HG02852 (cell line): ENCODE measurements at regions not wholly inside any gene's neighbourhood (a gene's known extent, or its start where the extent isn't known, plus 50 kb on each side); places are given as distances from the start of the nearest gene placed in this dataset.
"Not testable (repeated sequence)": the region's sequence is repeated elsewhere in the genome, so short reads cannot be mapped to it uniquely, and the experiment has no call there.

Source experiments
- ATAC-seq: cut with Tn5 transposase; IDR thresholded peaks from one replicate; pipeline ENCODE4 v1.9.1; 2021; ENCODE audit warnings: mild to moderate bottlenecking, moderate library complexity; ENCODE audit not compliant: unreplicated experiment

DNA sequence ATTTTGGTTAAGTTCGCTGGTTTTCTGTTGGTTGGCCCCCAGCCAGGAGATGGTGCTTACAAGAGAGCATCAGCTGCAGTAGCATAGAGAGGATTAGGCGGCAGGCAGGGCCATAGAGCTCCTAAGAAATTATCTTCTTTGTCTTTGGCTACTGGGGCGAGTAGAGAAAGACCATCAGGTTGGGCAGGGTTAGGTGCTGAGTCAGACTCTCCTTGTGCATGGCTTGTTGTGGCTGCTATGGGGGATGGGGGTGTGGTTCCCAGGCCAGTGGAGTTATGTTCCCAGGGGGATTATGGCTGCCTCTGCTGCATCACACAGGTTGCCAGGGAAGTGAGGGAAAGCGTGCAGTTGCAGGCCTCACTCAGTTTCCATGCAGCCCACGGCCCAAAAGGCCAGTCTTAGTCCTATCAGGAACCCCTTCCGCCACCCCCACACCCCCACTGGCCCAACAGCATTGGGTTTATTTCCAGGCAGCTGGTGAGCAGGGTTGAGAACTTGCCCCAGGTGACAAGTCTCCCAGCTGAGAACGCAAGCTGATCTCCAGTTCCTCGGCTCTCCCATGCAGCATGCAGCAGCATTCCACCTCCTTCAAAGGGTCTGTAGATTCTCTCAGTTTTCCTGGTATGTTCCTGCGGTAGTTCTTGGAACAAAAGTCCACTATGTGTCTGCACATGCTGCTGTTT is 243.7 kb downstream of the UTRN start:
- ATAC-seq = no peak

DNA sequence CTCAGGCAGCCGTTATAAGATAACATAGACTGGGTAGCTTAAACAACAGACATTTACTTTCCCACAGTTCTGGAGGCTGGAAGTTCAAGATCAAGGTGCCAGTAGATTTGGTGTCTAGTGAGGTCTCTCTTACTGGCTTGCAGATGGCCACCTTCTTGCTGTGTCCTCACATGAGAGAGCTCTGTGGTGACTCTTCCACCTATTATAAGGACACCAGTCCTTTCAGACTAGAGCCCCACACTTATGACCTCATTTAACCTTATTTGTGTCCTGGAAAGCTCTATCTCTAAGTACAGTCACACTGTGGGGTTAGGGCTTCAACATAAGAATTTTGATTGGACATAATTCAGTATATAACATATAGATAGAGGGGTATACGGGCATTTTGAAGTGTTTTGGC is 245.0 kb downstream of the UTRN start:
- ATAC-seq = no peak

DNA sequence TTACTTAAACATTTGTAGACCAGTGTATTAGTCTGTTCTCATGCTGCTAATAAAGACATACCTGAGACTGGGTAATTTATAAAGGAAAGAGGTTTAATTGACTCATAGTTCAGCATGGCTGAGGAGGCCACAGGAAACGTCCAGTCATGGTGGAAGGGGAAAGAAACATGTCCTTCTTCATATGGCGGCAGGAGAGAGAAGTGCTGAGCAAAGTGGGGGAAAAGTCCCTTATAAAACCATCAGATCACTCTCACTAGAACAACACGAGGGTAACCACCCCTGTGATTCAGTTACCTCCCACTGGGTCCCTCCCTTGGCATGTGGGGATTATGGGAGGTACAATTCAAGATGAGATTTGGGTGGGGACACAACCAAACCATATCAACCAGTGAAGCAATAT is 247.1 kb downstream of the UTRN start:
- ATAC-seq = not testable (repeated sequence)

DNA sequence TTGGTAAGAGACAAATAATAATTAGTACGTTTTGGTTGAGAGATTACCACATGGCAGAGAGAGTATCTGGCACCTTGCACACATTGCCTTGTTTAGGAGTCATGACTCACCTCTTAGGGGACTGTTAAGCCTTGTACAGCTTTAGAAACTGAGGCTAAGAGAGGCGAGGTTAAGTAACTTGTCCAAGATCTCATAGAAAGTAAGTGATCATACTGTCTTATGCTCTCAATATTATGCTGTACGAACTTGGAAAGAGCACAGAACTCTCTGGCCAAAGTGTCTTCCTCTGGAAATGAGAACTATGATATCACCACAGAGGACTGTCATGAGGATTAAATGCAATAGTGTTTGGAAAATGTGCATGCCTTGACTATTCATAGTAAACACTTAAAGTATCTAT is 249.0 kb downstream of the UTRN start:
- no peak for ATAC-seq

DNA sequence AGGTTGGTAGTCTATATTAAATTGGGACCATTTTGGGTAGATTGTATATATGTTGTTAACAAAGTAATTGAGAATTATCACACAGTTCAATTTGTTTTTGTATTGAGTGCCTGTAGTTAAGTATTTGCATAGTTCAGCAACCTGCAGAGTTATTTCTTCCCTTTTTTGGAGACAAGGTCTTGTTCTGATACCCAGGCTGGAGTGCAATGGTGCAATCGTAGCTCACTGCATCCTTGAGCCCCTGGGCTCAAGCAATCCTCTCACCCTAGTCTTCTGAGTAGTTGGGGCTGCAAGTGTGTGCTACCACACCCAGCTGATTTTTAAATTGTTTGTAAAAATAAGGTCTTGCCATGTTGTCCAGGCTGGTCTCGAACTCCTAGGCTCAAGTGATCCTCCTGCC is 250.5 kb downstream of the UTRN start:
- no peak for ATAC-seq

DNA sequence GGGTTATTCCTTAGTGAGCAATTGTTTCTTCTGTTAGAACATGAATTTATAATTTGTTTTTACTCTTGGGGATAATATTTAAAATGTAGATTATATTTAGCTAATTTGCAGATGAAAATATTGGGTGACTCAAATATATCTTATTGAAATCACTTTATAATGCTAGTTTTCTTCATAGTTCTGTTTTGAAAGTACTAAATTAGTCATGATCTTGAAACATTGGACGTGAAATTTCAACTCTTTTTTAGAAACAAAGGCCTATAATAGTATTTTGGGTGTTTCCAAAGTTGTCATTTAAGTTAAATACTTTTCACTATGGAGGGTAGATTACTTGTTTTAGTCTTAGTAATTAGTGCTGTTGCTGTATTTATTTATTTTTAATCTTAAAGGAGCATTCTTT is 250.9 kb downstream of the UTRN start:
- no peak for ATAC-seq

DNA sequence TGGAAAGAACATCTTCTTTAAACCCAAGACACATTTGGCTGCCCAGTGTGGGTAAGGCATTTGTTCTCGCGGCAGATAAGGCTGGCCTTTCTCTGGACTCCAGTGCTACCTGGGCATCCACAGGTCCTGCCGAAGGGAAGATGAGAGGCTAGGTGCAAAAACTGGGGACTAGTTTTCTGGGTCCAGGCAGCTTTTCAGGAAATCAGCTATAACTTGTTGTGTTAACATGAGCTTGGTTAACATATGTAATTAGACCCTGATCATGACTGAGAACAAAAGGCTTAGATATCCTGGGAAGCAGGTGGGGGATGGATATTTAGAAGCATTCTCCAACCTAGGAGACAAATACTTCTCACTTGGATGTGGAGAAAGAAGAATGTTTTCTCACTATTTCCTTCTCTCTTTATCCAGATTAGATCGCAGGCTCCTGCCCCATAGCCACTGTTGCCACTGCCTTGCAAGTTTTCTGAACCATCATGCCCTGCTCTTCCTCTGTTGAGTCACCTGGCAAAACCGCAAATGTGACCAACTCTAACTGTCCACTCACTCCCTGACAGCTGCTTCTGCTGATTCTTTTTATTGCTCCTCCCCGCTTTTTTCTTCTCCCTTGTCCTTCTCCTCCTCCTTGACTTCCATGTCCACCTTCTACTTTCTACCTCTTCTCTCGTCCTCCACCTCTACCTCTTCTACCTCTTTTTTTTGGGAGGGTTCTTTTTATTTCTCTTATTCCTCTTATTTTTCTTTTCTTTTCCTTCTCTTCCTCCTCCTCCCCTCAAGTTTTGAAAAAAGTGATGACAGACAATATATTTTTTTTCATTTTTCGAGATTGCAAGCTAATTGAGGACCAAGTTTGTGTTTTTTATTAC is 258.1 kb downstream of the UTRN start:
- no peak for ATAC-seq

DNA sequence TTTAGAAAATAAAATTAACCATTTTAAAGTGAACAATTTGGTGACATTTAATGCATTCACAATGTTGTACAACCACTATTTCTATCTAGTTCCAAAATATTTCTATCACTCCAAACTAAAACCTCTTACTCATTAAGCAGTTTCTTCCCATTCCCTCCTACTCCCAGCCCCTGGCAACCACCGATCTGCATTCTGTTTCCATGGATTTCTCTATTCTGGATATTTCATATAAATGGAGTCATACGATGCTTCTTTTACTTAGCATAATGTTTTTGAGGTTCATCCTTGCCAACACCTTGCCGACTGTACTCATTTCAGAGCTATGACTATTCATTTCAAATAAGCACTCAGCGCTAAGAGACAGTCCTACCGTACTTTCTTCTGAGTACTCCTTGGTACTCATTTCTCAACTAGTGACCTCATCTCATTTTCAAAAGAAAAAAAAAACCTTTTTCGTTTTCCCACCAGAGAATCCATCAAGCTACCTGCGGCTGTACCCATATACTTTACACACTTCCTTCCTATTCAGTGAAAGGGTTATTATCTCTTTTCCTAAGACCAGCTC is 259.2 kb downstream of the UTRN start:
- peak; percentile 86 for ATAC-seq

DNA sequence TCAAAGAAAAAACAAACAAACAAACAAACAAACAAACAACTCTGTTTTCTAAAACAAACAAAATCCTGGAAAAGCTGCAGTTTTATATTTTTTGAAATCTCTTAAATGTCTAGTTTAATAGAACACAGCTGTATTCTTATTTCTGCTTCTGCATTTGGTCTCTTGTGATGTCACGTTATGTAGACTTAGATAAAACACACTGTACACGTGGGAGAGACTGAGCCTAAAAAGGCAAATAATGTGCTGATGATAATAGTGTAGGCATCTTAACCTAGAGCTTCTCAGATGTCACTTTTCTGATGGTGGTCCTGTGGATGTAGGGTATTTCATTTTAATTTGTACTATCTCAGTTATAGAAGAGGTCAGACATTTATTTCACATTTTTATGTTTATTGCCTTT is 261.7 kb downstream of the UTRN start:
- ATAC-seq = no peak

DNA sequence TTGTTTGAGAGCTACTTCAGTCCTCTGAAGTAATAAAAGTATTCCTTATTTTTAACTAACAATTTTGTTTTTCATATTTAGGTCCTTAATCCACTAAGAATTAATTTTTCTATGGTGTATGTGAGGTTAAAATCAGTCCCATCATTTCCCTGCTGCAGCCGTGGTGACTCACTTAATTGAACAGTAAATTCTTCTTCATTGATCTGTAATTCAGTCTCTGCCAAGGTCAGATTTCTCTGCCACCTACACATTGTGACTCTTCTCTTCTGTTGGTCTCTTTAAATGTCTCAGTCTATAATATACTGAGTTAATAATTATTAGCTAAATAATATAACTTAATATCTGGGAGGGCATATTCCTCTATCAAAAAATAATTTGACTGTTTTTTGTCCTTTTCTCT is 262.3 kb downstream of the UTRN start:
- no peak for ATAC-seq

DNA sequence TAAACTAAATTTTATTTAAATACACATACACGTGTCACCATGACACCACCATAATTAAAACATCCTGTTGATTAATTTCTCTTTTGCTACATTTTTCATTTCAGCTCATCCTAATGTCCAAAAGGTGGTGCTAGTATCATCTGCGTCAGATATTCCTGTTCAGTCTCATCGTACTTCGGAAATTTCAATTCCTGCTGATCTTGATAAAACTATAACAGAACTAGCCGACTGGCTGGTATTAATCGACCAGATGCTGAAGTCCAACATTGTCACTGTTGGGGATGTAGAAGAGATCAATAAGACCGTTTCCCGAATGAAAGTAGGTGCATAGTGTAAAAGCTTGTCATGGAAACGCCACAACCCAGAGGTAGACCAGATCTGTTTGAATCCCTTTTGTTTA is 263.4 kb downstream of the UTRN start:
- no peak for ATAC-seq

DNA sequence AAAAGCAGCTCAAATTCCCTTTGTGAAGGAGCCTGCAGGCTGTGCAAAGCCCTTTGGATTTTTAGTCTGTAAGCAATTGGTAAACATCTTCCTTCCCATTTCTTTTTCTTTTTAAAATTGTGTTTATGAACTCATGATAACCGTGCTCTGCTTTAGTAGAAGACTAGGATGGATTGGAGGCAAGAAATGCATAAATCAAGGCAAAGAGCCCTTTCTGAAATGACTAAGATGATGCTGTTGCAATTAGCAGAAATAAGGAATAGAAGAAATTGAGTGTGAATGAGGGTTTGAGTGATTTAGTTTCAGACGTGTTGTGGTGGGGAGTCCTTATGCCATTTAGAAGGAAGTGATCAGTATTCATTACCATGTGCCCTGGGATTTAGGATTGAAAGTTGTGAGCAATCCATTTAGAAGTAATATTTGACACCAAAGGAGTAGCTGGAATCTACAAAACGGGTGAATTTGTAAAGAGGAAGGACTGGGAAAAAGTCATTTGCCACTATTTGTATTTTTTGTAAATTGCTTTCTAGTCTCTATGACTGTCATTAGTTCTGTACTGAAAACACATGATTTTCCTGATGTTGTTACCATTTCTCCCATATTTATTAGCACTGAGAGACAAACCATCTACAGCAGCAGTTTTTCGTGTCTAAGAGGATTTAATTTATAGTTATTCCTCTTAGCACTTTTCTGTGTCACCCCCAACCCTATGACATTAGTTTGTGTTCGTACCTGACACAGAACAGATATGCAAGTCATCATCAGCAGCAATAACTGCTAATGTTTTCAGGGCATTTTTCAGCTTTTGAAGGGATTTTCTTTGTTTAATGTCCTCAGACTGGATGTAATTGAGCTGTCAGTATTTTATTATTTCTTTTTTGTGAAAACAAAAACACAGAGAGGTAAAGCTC is 265.0 kb downstream of the UTRN start:
- no peak for ATAC-seq

DNA sequence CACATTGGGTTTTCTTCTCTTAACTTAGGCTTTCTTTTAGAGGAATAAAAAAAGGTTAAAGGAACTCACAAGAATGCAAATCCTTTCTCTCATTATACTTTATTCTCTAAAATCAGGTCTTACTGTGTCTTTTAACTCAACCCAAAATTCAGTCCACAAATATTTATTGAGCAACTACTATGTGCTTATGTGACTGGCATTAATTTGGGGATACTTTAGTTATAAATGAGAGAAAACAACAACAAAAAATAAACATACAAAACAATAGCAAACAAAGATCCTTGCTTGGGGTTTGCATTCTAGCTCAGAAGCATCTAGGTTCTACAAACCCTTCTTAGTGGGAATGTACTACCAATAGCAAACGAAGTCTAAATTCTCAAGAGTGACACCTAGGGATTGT is 266.2 kb downstream of the UTRN start:
- ATAC-seq = no peak

DNA sequence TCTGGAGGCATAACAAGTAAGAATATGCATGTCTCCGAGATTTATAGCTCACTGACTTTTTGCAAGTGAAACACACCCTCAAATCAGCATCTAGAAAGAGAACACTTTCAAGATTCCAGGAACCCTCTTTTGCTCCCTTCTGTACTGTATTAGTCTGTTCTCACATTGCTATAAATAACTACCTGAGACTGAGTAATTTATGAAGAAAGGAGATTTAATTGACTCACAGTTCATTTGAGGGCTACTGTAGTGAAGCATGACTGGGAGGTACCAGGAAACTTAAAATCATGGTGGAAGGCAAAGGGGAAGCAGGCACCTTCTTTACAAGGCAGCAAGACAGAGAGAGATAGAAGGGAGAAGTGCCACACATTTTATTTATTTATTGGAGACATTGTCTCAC is 269.9 kb downstream of the UTRN start:
- no peak for ATAC-seq

DNA sequence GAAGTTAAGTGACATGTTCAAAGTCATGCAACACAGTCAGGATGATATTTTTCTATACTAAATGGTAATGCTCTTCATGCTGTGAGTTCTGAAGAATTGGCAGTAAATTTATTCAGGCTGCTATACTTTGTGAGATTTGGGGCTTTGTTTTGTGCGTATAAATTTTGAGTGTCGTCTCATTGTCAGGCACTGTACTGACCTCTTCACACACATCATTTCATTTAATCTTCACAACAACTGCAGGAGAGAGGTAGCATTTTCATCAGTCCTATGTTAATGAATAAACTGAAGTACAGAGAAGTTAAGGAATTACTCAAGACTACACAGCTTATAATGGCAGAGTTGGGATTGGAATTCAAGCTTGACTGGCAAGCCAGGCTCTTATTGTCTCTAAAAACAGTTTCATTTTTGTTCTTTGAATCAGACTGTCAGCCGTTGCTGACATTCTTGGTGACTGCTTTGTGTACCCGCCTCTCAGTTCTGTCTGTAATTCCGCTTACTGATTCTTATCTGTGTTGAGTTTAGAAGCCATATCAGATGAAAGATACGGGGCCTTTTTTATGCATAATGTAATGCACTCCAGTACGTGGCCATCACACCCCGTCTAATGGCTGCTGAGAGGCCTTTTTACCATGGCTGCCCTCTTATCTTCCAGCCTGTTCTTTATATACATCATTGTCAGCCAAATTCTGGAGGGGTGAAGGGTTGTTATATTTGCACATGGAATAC is 274.9 kb downstream of the UTRN start:
- no peak for ATAC-seq

DNA sequence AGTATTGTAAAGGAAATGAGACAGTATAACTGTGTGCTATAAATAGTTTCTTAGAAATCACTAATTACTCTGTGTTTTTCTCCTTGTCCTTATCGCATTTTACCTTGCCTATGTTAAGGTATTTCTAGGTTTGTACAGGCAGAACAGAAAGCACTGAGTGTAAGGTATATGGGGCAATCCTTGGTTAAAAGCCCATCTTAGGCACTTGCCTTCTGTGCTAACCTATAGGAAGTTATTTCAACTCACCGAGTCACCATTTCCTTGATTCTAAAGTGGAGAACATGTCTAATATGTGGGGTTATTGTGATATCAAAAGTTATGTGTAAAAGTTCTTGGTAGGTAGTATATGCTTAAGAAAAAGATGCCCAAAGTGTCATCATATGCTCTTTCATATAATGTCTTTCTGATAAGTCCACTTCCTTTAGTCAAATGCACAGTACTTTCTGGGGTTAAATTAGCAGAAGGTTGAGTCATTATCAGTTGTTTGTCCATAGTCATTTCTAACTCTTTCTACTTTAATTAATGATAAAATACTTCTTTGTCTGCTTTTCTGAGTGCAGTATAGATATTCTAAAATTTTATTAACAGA is 276.4 kb downstream of the UTRN start:
- no peak for ATAC-seq

DNA sequence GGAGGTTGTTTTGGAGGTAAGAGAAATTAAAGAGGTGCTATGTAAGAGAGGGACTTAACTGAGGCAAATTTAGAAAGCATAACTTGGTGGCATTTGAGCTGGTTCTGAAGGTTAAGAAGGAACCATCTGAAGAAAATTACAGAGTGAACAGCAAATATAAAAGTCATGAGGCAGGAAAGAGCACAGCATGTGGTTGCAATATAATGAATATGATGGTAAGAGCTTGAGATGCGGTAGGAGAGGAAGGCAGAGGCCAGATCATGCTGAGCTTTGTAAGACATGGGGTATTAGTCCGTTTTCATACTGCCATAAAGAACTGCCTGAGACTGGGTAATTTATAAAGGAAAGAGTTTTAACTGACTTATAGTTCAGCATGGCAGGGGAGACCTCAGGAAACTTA is 279.1 kb downstream of the UTRN start:
- ATAC-seq = no peak

DNA sequence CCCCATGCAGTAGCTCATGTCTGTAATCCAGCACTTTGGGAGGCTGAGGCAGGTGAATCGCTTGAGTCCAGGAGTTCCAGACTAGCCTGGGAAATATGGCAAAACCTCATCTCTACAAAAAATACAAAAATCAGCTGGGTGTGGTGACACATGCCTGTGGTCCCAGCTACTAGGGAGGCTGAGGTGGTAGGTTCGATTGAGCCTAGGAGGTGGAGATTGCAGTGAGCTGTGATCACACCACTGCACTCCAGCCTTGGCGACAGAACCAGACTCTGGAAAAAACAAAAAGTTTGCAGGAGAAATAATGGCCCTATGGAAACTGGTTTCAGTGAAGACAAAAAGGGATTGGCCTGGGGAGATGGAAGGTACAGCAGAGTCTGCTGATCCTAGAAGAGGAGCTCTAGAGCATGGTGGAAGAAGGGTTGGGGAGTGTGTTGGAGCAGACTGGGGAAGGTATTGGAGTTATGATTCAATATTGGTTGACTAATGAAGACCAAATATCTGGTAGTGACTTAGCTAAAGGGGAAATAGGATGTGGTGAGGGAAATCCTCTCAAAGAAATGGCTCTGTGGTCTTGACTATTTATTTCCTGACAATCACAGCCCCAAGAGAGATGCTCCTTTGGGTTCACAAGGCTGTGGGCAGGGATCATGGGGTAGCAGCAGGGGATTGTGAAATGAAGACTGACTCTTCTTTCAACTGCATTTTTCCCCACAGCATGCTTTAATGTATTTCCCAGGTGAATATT is 281.9 kb downstream of the UTRN start:
- no peak for ATAC-seq

DNA sequence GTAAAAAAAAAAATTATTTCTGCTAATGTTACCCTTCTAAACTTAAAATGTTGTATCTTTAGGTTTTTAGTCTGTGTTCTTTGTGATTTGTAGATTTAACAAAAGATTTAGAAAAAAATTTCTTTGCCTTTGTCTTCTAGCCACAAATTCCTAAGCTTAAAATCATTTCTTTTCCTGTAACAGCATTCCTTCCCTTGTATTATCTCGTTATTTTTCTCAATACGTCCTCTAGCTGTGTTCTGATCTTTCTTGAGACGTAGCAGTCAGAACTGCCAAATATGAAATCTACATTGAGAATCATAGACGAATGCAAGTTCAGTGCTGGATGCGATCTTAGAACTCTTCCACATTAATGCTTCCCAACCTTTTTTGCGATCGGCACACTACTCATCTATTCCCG is 283.1 kb downstream of the UTRN start:
- no peak for ATAC-seq
